ENCODE measurements at regions not wholly inside any gene's neighbourhood (a gene's known extent, or its start where the extent isn't known, plus 50 kb on each side); places are given as distances from the start of the nearest gene placed in this dataset.

DNA sequence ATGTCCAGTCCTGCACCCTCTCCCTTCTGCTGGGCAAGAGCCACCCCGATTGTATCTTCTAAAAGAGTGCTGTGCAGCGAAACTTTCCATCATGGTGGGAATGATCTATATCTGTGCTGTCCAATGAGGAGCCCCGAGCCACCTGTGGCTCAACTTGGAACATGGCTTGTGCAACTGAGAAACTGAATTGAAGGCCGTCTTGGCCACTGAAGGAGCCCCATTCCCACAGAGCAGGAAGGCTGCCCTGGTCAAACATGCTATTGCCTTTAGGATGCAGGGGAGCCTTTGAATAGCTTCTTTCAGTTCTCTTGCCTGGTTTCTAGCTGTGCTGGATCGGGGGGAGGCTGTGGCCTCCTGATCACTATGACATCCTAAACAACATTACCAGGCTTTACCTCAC is 427.6 kb downstream of the SETD4 start:
- TF ChIP-seq, protein P1, sequence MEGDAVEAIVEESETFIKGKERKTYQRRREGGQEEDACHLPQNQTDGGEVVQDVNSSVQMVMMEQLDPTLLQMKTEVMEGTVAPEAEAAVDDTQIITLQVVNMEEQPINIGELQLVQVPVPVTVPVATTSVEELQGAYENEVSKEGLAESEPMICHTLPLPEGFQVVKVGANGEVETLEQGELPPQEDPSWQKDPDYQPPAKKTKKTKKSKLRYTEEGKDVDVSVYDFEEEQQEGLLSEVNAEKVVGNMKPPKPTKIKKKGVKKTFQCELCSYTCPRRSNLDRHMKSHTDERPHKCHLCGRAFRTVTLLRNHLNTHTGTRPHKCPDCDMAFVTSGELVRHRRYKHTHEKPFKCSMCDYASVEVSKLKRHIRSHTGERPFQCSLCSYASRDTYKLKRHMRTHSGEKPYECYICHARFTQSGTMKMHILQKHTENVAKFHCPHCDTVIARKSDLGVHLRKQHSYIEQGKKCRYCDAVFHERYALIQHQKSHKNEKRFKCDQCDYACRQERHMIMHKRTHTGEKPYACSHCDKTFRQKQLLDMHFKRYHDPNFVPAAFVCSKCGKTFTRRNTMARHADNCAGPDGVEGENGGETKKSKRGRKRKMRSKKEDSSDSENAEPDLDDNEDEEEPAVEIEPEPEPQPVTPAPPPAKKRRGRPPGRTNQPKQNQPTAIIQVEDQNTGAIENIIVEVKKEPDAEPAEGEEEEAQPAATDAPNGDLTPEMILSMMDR (IDR thresholded peaks at IDR 0.05), result no peak
- TF ChIP-seq POLR2A (IDR thresholded peaks at IDR 0.05), result no peak

Data from thyroid gland (tissue), 4 donors.